NB4 (cell line): ENCODE measurements at regions not wholly inside any gene's neighbourhood (a gene's known extent, or its start where the extent isn't known, plus 50 kb on each side); places are given as distances from the start of the nearest gene placed in this dataset.

Source experiments
- POLR2A ChIP-seq: IDR thresholded peaks from 2 replicates; pipeline ENCODE4 v1.6.1; 2011; ENCODE audit warnings: mild to moderate bottlenecking; ENCODE audit not compliant: insufficient read length; ENCODE audit errors: extremely low read depth
- TF ChIP-seq, protein P1 (sequence below): IDR thresholded peaks from one replicate; pipeline ENCODE4 v1.5.1; 2012; ENCODE audit warnings: low read depth, low read length

DNA sequence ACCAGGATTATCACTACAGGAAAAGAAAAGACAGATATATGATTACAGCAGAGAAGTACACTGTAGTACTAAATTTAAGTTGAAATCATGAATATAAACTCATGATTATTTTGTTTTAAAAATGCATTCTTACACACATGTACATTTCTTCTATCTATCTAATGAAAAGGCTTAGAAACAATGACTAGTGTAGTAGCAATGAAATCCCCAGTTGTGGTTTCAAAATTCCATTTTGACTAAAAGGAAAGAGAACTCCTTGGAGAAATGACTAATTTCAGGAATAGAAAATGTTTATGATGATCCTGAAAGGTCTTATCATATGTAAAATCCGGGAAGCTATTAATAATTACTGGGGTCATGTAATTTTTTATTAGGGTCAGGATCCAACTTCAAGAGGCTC is 195.0 kb upstream of the STARD13 start:
- TF ChIP-seq, protein P1, sequence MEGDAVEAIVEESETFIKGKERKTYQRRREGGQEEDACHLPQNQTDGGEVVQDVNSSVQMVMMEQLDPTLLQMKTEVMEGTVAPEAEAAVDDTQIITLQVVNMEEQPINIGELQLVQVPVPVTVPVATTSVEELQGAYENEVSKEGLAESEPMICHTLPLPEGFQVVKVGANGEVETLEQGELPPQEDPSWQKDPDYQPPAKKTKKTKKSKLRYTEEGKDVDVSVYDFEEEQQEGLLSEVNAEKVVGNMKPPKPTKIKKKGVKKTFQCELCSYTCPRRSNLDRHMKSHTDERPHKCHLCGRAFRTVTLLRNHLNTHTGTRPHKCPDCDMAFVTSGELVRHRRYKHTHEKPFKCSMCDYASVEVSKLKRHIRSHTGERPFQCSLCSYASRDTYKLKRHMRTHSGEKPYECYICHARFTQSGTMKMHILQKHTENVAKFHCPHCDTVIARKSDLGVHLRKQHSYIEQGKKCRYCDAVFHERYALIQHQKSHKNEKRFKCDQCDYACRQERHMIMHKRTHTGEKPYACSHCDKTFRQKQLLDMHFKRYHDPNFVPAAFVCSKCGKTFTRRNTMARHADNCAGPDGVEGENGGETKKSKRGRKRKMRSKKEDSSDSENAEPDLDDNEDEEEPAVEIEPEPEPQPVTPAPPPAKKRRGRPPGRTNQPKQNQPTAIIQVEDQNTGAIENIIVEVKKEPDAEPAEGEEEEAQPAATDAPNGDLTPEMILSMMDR, result no peak
- no peak for TF ChIP-seq POLR2A
